Ishikawa (cell line): ENCODE measurements at regions not wholly inside any gene's neighbourhood (a gene's known extent, or its start where the extent isn't known, plus 50 kb on each side); places are given as distances from the start of the nearest gene placed in this dataset.
A peak's percentile ranks its signal among the peaks of the same experiment; 100 is the strongest.

ENCODE experiments used
- CEBPB ChIP-seq: IDR thresholded peaks from 2 replicates; pipeline ENCODE4 v1.6.1; 2012
- CREB1 ChIP-seq: IDR thresholded peaks from 2 replicates; pipeline ENCODE4 v1.6.1; 2012; ENCODE audit warnings: low read depth
- EGR1 ChIP-seq: IDR thresholded peaks from 2 replicates; pipeline ENCODE4 v1.6.1; 2012
- EP300 ChIP-seq: IDR thresholded peaks from 2 replicates; pipeline ENCODE4 v1.6.1; 2012; ENCODE audit warnings: borderline replicate concordance
- FOXM1 ChIP-seq: IDR thresholded peaks from 2 replicates; pipeline ENCODE4 v1.6.1; 2012; ENCODE audit warnings: low read depth, borderline replicate concordance
- NFIC ChIP-seq: IDR thresholded peaks from 2 replicates; pipeline ENCODE4 v1.6.1; 2012
- RAD21 ChIP-seq: IDR thresholded peaks from 2 replicates; pipeline ENCODE4 v1.6.1; 2012; ENCODE audit warnings: low read depth
- TAF1 ChIP-seq: IDR thresholded peaks from 2 replicates; pipeline ENCODE4 v1.6.1; 2012; ENCODE audit warnings: low read depth, mild to moderate bottlenecking
- TCF12 ChIP-seq: IDR thresholded peaks from 2 replicates; pipeline ENCODE4 v1.6.1; 2012; ENCODE audit warnings: low read depth
- TEAD4 ChIP-seq: IDR thresholded peaks from 2 replicates; pipeline ENCODE4 v1.6.1; 2012
- YY1 ChIP-seq: IDR thresholded peaks from 2 replicates; pipeline ENCODE4 v1.6.1; 2012; ENCODE audit warnings: low read depth
- ZBTB7A ChIP-seq: IDR thresholded peaks from 2 replicates; pipeline ENCODE4 v1.6.1; 2012; ENCODE audit warnings: low read depth
- TF ChIP-seq, protein P1 (sequence below): IDR thresholded peaks from 2 replicates; pipeline ENCODE4 v1.6.1; 2012
- TF ChIP-seq, protein P2 (sequence below): IDR thresholded peaks from 2 replicates; pipeline ENCODE4 v1.6.1; 2012; ENCODE audit warnings: low read depth, mild to moderate bottlenecking
- TF ChIP-seq, protein P3 (sequence below): IDR thresholded peaks from 2 replicates; pipeline ENCODE4 v1.6.1; 2012

DNA sequence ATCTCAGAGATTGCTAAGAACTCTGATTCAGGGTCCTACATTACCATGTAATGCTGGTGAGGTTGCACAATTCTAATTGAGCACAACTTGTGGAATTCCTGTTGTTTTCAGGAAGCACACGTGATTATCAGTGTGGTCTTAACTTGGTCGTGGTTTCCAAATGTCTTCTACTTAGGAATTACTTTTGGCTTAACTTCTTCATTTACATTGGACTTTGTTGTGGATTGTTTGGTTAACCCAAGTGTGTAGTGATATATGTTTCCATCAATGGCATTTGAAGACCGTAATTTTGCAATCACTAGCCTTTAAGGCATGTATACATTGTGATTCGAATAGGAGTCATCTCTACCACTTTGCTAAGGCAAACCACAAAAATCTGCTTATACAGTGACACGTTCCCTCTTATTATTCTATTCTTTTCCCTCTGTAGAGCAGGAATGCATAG is 373.3 kb downstream of the IRS1 start:
- 0 out of 2 replicates have a peak, but pooled peaks have one; percentile 41 for TF ChIP-seq CEBPB
- no peak for TF ChIP-seq FOXM1
- TF ChIP-seq TAF1 = no peak
- TF ChIP-seq NFIC = no peak
- no peak for TF ChIP-seq RAD21
- TF ChIP-seq, protein P1, sequence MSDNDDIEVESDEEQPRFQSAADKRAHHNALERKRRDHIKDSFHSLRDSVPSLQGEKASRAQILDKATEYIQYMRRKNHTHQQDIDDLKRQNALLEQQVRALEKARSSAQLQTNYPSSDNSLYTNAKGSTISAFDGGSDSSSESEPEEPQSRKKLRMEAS = no peak
- TF ChIP-seq, protein P2, sequence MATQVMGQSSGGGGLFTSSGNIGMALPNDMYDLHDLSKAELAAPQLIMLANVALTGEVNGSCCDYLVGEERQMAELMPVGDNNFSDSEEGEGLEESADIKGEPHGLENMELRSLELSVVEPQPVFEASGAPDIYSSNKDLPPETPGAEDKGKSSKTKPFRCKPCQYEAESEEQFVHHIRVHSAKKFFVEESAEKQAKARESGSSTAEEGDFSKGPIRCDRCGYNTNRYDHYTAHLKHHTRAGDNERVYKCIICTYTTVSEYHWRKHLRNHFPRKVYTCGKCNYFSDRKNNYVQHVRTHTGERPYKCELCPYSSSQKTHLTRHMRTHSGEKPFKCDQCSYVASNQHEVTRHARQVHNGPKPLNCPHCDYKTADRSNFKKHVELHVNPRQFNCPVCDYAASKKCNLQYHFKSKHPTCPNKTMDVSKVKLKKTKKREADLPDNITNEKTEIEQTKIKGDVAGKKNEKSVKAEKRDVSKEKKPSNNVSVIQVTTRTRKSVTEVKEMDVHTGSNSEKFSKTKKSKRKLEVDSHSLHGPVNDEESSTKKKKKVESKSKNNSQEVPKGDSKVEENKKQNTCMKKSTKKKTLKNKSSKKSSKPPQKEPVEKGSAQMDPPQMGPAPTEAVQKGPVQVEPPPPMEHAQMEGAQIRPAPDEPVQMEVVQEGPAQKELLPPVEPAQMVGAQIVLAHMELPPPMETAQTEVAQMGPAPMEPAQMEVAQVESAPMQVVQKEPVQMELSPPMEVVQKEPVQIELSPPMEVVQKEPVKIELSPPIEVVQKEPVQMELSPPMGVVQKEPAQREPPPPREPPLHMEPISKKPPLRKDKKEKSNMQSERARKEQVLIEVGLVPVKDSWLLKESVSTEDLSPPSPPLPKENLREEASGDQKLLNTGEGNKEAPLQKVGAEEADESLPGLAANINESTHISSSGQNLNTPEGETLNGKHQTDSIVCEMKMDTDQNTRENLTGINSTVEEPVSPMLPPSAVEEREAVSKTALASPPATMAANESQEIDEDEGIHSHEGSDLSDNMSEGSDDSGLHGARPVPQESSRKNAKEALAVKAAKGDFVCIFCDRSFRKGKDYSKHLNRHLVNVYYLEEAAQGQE = no peak
- no peak for TF ChIP-seq EGR1

DNA sequence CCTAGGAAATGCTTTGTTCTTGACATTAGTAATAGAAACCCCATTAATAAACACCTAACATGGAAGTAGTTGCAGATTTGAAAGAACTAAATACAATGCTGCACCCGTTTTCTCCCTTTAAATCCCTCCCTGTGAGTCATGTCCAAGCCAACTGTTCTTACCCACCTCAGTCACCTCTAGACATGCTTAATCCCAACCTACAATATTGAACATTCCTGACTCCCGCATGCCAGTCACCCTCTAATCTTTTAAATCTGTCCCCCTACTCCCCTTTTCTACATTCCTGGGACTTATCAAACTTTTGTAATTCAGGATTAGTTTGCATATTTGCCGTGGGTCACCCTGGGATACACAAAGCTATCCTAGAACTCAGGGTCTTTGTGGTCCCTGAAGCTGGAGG is 374.6 kb downstream of the IRS1 start:
- TF ChIP-seq ZBTB7A (no peak), TEAD4 (no peak), CEBPB (no peak), FOXM1 (no peak), EGR1 (no peak), NFIC (no peak), RAD21 (no peak), TCF12 (no peak), TAF1 (no peak), EP300 (no peak), CREB1 (no peak), YY1 (no peak)
- TF ChIP-seq, protein P1 = no peak
- TF ChIP-seq, protein P3, sequence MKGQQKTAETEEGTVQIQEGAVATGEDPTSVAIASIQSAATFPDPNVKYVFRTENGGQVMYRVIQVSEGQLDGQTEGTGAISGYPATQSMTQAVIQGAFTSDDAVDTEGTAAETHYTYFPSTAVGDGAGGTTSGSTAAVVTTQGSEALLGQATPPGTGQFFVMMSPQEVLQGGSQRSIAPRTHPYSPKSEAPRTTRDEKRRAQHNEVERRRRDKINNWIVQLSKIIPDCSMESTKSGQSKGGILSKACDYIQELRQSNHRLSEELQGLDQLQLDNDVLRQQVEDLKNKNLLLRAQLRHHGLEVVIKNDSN = no peak
- TF ChIP-seq, protein P2 = no peak

DNA sequence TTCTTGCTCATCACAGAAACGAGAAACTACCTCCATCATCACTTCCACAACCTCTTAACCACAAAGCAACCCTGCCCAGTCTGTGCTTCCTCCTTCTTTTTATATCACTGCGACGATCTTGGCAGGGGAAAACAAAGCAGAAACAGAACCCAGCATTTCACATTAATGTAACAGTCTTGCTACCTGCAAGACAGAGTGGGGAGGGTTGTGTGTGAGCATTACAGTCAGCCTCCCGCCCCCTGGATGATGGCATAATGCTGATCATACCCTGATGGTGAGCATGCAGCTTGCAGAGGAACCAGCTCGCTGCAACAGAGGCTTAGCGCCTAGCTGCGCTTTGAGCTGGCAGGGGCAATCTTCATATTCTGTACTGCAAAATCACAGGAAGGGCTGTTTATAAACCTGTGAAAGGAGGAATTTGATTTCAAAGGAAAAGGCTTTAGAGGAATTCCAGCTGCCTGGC is 376.1 kb downstream of the IRS1 start:
- TF ChIP-seq RAD21 = no peak
- TF ChIP-seq EGR1 = no peak
- no peak for TF ChIP-seq ZBTB7A
- TF ChIP-seq, protein P1 = no peak
- no peak for TF ChIP-seq YY1
- no peak for TF ChIP-seq TEAD4
- TF ChIP-seq, protein P2 = no peak
- TF ChIP-seq TAF1 = no peak
- no peak for TF ChIP-seq CREB1
- no peak for TF ChIP-seq TCF12
- TF ChIP-seq NFIC = no peak
- TF ChIP-seq, protein P3 = no peak
- TF ChIP-seq CEBPB = no peak
- no peak for TF ChIP-seq FOXM1
- TF ChIP-seq EP300 = no peak

DNA sequence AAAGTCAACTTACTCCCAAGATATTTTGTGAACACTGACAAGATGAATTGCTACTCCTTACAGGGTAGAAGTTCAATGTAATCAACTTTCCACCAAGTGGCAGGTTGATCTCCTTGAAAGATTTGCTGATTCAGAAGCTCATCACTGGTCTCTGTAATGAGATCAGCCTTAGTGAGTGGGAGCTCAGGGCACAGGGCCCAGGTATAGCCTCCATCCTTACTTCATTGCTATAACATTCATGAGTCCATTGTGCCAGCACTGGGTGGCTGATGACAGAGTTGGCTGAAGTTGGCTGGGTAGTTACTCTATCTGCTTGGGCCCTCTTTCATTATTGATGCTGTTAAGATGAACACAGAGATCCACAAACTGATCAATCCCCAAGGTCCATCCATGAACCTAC is 379.0 kb downstream of the IRS1 start:
- TF ChIP-seq RAD21 (no peak), CREB1 (no peak), ZBTB7A (no peak), FOXM1 (no peak), TCF12 (no peak), EGR1 (no peak), YY1 (no peak), EP300 (no peak), TAF1 (no peak)
- TF ChIP-seq, protein P2 = no peak
- TF ChIP-seq, protein P1 = no peak
